ENCODE measurements at regions not wholly inside any gene's neighbourhood (a gene's known extent, or its start where the extent isn't known, plus 50 kb on each side); places are given as distances from the start of the nearest gene placed in this dataset.

GRCh38 chr2:175864137-175864850 is 137.8 kb downstream of the LNPK start:
- no peak for TF ChIP-seq TEAD4 (IDR thresholded peaks at IDR 0.05)
- no peak for TF ChIP-seq USF1 (IDR thresholded peaks at IDR 0.05)
- no peak for TF ChIP-seq REST (IDR thresholded peaks at IDR 0.05; ENCODE audit: low read depth)
- TF ChIP-seq NFIC (IDR thresholded peaks at IDR 0.05) = no peak
- TF ChIP-seq EP300 (IDR thresholded peaks at IDR 0.05; ENCODE audit: borderline replicate concordance) = no peak
- TF ChIP-seq CREB1 (IDR thresholded peaks at IDR 0.05; ENCODE audit: low read depth) = no peak
- TF ChIP-seq ZBTB7A (IDR thresholded peaks at IDR 0.05; ENCODE audit: low read depth) = no peak
- no peak for TF ChIP-seq TAF1 (IDR thresholded peaks at IDR 0.05; ENCODE audit: low read depth)

- no peak for TF ChIP-seq CEBPB (IDR thresholded peaks at IDR 0.05)
- no peak for TF ChIP-seq EGR1 (IDR thresholded peaks at IDR 0.05)
- no peak for TF ChIP-seq RAD21 (IDR thresholded peaks at IDR 0.05; ENCODE audit: low read depth)
- no peak for TF ChIP-seq FOXM1 (IDR thresholded peaks at IDR 0.05; ENCODE audit: borderline replicate concordance, low read depth)
- TF ChIP-seq YY1 (IDR thresholded peaks at IDR 0.05; ENCODE audit: low read depth) = no peak
- TF ChIP-seq EP300 (IDR thresholded peaks at IDR 0.05; ENCODE audit: borderline replicate concordance) = no peak
- TF ChIP-seq USF1 (IDR thresholded peaks at IDR 0.05) = no peak
- no peak for TF ChIP-seq TEAD4 (IDR thresholded peaks at IDR 0.05)
- no peak for TF ChIP-seq MAX (IDR thresholded peaks at IDR 0.05)
- no peak for TF ChIP-seq TCF12 (IDR thresholded peaks at IDR 0.05; ENCODE audit: low read depth)
- TF ChIP-seq ZBTB7A (IDR thresholded peaks at IDR 0.05; ENCODE audit: low read depth) = no peak
- no peak for TF ChIP-seq REST (IDR thresholded peaks at IDR 0.05; ENCODE audit: low read depth)
- no peak for TF ChIP-seq CREB1 (IDR thresholded peaks at IDR 0.05; ENCODE audit: low read depth)
- no peak for TF ChIP-seq TAF1 (IDR thresholded peaks at IDR 0.05; ENCODE audit: low read depth)
- no peak for TF ChIP-seq NFIC (IDR thresholded peaks at IDR 0.05)
Observed at GRCh38 chr2:175861958-175862357, 140.1 kb downstream of the LNPK start.

- no peak for TF ChIP-seq FOXM1 (IDR thresholded peaks at IDR 0.05; ENCODE audit: borderline replicate concordance, low read depth)
Observed at GRCh38 chr2:175855794-175856453, 146.1 kb downstream of the LNPK start.

- TF ChIP-seq MAX (IDR thresholded peaks at IDR 0.05) = no peak
Observed at GRCh38 chr2:175855236-175855635, 146.8 kb downstream of the LNPK start.

GRCh38 chr2:175854665-175855064 is 147.4 kb downstream of the LNPK start:
- TF ChIP-seq TAF1 (IDR thresholded peaks at IDR 0.05; ENCODE audit: low read depth) = no peak

GRCh38 chr2:175854129-175854528 is 147.9 kb downstream of the LNPK start:
- TF ChIP-seq TAF1 (IDR thresholded peaks at IDR 0.05; ENCODE audit: low read depth) (no peak), EP300 (IDR thresholded peaks at IDR 0.05; ENCODE audit: borderline replicate concordance) (no peak), FOXM1 (IDR thresholded peaks at IDR 0.05; ENCODE audit: borderline replicate concordance, low read depth) (no peak)

- no peak for TF ChIP-seq TAF1 (IDR thresholded peaks at IDR 0.05; ENCODE audit: low read depth)
- TF ChIP-seq CEBPB (IDR thresholded peaks at IDR 0.05) = no peak
- TF ChIP-seq REST (IDR thresholded peaks at IDR 0.05; ENCODE audit: low read depth) = no peak
- no peak for TF ChIP-seq USF1 (IDR thresholded peaks at IDR 0.05)
- no peak for TF ChIP-seq NFIC (IDR thresholded peaks at IDR 0.05)
- no peak for TF ChIP-seq YY1 (IDR thresholded peaks at IDR 0.05; ENCODE audit: low read depth)
- no peak for TF ChIP-seq TCF12 (IDR thresholded peaks at IDR 0.05; ENCODE audit: low read depth)
- no peak for TF ChIP-seq FOXM1 (IDR thresholded peaks at IDR 0.05; ENCODE audit: borderline replicate concordance, low read depth)
- TF ChIP-seq ZBTB7A (IDR thresholded peaks at IDR 0.05; ENCODE audit: low read depth) = no peak
- TF ChIP-seq RAD21 (IDR thresholded peaks at IDR 0.05; ENCODE audit: low read depth) = no peak
- TF ChIP-seq CREB1 (IDR thresholded peaks at IDR 0.05; ENCODE audit: low read depth) = no peak
- TF ChIP-seq TEAD4 (IDR thresholded peaks at IDR 0.05) = no peak
- TF ChIP-seq MAX (IDR thresholded peaks at IDR 0.05) = no peak
- TF ChIP-seq EGR1 (IDR thresholded peaks at IDR 0.05) = no peak
- TF ChIP-seq EP300 (IDR thresholded peaks at IDR 0.05; ENCODE audit: borderline replicate concordance) = no peak
Observed at GRCh38 chr2:175853616-175853890, 148.5 kb downstream of the LNPK start.
